ACC112 (cell line): ENCODE measurements at regions not wholly inside any gene's neighbourhood (a gene's known extent, or its start where the extent isn't known, plus 50 kb on each side); places are given as distances from the start of the nearest gene placed in this dataset.

Source experiments
- H2AFZ ChIP-seq: fragments of 200-600 bp; sonication (generic); one replicate; pipeline ENCODE4 v1.6.0; 2017; ENCODE audit warnings: antibody characterized with exemption, low read length; ENCODE audit not compliant: unreplicated experiment
- H3K27ac ChIP-seq: fragments of 200-600 bp; sonication (generic); 2 replicates; pipeline ENCODE4 v1.5.1; 2014; ENCODE audit warnings: low read depth, mild to moderate bottlenecking, antibody characterized with exemption, low read length, moderate library complexity
- H3K27me3 ChIP-seq: fragments of 200-600 bp; sonication (generic); 2 replicates; pipeline ENCODE4 v1.6.1; 2014; ENCODE audit warnings: mild to moderate bottlenecking, antibody characterized with exemption, low read length, moderate library complexity, mixed read lengths; ENCODE audit not compliant: insufficient read depth
- H3K36me3 ChIP-seq: fragments of 200-600 bp; sonication (generic); 2 replicates; pipeline ENCODE4 v1.6.1; 2016; ENCODE audit warnings: mild to moderate bottlenecking, antibody characterized with exemption, low read length, moderate library complexity, mixed read lengths; ENCODE audit not compliant: insufficient read depth
- H3K4me1 ChIP-seq: fragments of 200-600 bp; sonication (generic); one replicate; pipeline ENCODE4 v1.6.1; 2016; ENCODE audit warnings: low read length, mixed read lengths; ENCODE audit not compliant: insufficient read depth, unreplicated experiment, control insufficient read depth
- H3K4me3 ChIP-seq: fragments of 200-600 bp; sonication (generic); 2 replicates; pipeline ENCODE4 v1.5.1; 2014; ENCODE audit warnings: mild to moderate bottlenecking, low read depth, low read length
- H3K79me2 ChIP-seq: fragments of 200-600 bp; sonication (generic); one replicate; pipeline ENCODE4 v1.6.0; 2016; ENCODE audit warnings: low read length; ENCODE audit not compliant: control insufficient read depth, unreplicated experiment, insufficient read depth

DNA sequence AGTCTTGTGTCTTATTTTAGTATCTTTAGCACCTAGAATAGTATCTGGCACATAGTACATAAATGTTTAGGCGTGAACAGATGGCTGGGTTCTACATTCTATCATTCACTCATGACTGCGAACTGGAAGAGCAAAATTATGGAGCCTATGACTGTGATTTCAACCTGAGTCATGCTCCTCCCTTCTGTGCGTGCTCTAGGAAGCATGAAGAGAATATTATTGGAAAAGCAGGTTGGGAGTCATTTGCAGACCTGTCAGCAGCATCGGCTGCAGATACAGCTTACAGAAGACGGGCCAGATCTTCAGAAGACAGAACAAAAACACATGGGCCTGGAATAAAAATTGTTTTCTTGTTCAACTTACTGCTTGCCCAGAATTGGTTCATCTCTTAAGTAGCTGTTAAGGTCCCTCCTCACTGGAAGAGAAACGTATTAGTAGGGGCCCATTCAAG is 344.0 kb upstream of the USP24 start:
- no peak overlapping the region for H2AFZ ChIP-seq
- no peak overlapping the region for H3K4me3 ChIP-seq
- H3K36me3 ChIP-seq, result no peaks in the 10 kb centered on the region
- no peaks in the 10 kb centered on the region for H3K27me3 ChIP-seq
- H3K79me2 ChIP-seq, result no peaks in the 10 kb centered on the region
- H3K27ac ChIP-seq, result no peak overlapping the region
- peaks cover 10% of the 10 kb centered on the region for H3K4me1 ChIP-seq

DNA sequence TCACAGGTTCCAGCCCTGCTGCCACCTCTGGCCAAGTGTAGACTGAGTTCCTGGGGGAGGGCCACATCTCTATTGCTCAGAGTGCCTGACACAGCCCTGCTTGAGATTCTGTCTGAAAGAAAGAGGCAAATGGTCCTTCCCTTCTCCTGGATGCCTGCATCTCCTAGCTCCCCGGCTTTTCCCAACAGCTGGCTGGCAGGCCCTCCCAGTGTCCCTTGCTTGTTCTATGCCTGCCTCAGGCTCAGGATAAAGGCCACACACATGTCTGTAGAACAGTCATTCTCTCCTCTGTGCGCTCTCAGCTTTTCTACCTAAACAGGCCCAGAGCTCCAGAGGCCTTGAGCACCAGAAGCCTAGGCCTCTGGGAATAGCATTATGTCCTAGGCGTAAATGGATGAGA is 343.4 kb upstream of the USP24 start:
- Histone ChIP-seq H3K4me1 (peaks cover 10% of the 10 kb centered on the region), H3K27me3 (no peaks in the 10 kb centered on the region), H3K4me3 (no peak overlapping the region), H3K27ac (no peak overlapping the region), H3K79me2 (no peaks in the 10 kb centered on the region), H2AFZ (no peak overlapping the region), H3K36me3 (no peaks in the 10 kb centered on the region)

DNA sequence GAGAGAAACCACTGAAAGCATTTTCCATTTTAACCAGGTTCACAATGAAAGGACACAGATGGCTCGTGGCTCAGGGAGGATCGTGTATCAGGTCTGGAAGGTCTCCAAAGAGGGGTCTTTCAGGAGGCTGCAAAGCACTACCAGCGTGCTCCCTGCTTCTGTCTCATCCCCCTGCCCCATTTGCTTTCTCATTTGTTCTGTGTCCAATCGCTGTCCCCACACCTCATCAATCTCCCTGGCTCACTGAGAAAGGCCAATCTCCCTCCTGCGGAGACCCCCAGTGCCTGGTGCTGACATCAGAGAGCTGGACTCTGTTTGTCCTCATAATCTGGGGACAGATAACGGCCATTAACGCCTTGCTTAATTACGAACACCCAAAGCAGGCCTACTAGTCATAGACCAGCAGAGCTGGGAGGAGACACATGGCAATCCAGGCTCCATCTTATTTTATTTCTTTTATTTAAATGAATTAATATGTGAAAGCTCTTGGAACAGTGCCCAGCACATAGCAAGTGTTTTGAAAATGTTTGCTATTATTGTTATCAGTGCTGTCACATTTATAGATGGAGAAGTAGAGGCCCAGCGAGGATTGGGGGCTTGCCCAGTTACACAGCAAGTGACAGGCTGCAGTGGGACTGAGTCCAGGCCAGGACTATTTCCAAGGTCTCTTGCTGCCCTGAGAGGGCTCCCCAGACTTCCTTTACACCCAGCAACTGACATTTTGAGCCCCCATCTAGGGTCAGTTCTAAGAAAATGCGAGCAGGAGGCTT is 341.0 kb upstream of the USP24 start:
- H3K36me3 ChIP-seq, result no peaks in the 10 kb centered on the region
- H3K4me3 ChIP-seq, result no peak overlapping the region
- H2AFZ ChIP-seq, result no peak overlapping the region
- no peak overlapping the region for H3K27ac ChIP-seq
- peaks cover 10% of the 10 kb centered on the region for H3K4me1 ChIP-seq
- H3K79me2 ChIP-seq, result no peaks in the 10 kb centered on the region
- no peaks in the 10 kb centered on the region for H3K27me3 ChIP-seq

DNA sequence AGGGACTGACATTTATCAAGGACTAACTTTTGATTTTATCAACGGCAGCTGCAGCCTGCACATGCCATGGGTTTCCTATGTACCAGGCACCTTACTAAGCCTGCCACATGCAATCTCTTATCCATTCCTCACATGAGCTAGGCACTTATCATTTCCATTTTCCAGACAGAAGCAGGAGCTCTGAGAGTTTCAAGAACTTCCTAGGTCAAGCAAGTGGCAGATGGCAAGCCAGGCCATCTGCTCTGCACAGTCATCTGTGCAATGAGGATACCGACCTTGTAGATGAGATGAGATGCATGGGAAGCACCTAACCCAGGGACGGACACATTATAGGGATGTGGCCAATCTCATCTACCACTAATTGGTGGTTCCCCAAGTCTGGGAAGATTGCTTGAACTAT is 339.4 kb upstream of the USP24 start:
- Histone ChIP-seq H3K4me1 (peaks cover 2% of the 10 kb centered on the region), H3K79me2 (no peaks in the 10 kb centered on the region), H3K27ac (no peak overlapping the region), H3K36me3 (no peaks in the 10 kb centered on the region), H3K27me3 (no peaks in the 10 kb centered on the region), H3K4me3 (no peak overlapping the region), H2AFZ (no peak overlapping the region)

DNA sequence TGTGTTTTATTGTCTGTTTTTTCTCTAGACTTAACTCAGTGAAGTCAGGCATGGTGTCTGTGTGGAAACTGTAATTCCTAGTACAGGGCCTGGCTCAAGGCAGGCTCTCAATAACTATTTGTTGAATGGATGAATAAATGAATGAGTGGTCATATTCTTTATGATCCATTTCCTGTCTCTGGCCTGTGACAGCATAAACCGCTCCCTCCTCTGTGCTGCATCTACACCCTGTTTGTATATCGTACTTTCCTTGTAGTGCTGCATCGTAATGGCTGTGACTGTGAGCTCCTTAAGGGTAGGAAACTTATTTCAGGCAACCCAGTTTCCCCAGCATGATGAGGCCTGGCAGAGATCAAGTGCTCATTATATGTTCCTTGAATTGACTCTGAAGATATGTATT is 337.5 kb upstream of the USP24 start:
- no peak overlapping the region for H3K27ac ChIP-seq
- no peaks in the 10 kb centered on the region for H3K27me3 ChIP-seq
- no peak overlapping the region for H3K4me3 ChIP-seq
- no peak overlapping the region for H2AFZ ChIP-seq
- H3K4me1 ChIP-seq, result no peaks in the 10 kb centered on the region
- no peaks in the 10 kb centered on the region for H3K79me2 ChIP-seq
- H3K36me3 ChIP-seq, result no peaks in the 10 kb centered on the region

DNA sequence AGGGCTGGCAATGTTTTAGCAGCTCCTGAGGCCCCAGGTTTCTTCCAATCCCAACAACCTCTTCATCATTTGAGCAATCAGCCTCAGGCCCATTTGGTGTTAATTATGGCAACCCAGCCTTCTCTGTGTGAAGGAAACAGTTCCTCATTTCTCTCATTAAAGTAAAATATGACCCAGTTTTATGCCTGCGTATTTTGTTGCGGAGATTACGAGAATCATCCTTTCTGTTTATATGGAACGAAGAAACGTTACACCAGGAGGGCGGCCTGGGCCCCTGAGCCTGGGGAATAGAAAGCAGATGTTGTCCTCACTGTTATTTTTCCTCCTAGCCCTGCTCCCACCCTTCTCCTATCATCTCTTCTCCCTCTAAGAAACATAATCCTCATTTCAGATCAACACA is 332.2 kb upstream of the USP24 start:
- H3K27ac ChIP-seq, result no peak overlapping the region

DNA sequence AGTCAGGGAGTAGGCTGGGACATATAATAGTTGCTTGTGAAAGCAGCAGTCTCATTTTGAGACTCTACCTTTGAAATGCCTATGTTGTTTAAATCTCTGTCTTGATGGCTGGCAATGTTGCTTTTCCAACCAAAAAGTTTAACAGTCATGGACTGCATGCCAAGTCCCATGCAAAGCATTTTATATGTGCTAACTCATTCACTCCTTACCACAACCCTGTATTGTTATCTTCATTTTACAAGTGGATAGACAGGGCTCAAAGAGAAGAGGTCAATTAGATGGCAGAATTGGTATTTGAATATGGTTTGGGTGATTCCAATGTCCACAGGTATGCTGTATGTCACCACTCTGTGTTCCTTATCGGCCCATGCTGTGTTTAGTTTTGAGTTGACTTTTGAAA is 331.4 kb upstream of the USP24 start:
- no peak overlapping the region for H2AFZ ChIP-seq
- no peaks in the 10 kb centered on the region for H3K79me2 ChIP-seq
- H3K36me3 ChIP-seq, result no peaks in the 10 kb centered on the region
- no peaks in the 10 kb centered on the region for H3K27me3 ChIP-seq
- H3K4me3 ChIP-seq, result no peak overlapping the region
- H3K27ac ChIP-seq, result no peak overlapping the region
- peaks cover 16% of the 10 kb centered on the region for H3K4me1 ChIP-seq

More for the DNA sequence above, 332.2 kb upstream of the USP24 start:
- Histone ChIP-seq H3K4me1 (peaks cover 10% of the 10 kb centered on the region), H3K27me3 (no peaks in the 10 kb centered on the region), H3K79me2 (no peaks in the 10 kb centered on the region), H3K36me3 (no peaks in the 10 kb centered on the region), H2AFZ (no peak overlapping the region), H3K4me3 (no peak overlapping the region)

DNA sequence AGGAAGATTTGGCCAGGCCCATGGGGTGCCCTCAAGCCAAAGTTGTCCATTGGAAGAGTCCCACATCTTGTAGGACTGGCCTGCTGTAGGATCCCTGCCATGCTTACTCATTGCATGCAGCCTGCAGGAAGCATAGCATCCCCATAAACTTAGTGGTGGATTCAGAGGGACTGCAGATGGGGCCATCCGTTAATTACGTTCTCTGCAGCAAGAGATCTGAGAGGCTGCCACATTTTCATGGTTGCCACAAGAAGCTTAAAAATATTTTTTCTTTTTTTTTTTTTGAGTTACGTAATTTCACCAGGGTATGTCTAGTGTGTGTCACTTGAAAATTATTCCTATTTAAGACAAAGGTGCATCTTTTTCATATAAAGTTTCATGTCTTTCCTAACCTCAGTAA is 329.7 kb upstream of the USP24 start:
- peaks cover 16% of the 10 kb centered on the region for H3K4me1 ChIP-seq
- no peak overlapping the region for H3K4me3 ChIP-seq
- H3K27ac ChIP-seq, result no peak overlapping the region
- H3K79me2 ChIP-seq, result no peaks in the 10 kb centered on the region
- no peak overlapping the region for H2AFZ ChIP-seq
- no peaks in the 10 kb centered on the region for H3K36me3 ChIP-seq
- no peaks in the 10 kb centered on the region for H3K27me3 ChIP-seq

DNA sequence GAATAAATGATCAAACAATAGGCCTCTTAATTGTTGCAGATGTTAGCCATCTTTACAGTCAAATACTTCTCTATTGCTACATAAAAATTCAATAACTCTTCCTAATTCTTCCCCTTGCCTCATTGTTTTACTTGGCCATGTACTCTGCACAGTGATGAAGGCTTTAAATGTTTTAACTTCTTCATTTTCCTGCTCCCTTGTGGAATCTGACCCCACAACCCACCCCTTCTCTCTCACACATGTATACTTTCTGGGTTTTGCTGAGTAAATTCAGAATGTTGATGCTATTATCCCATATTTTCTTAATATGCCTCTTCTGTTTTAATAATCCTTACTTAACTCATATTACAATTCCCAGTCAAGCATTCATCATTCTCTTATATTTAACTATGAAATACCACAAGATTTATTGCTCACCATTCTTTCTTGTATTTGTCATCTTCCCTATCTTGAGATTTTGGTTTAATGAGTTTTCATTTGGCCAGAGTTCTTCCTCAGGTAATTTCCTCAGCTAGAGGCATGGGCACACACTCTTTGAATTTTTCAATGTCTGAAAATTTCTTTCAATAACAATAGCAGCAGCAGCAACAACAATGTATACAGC is 327.8 kb upstream of the USP24 start:
- H2AFZ ChIP-seq, result peak overlapping the region; percentile 28
- H3K27ac ChIP-seq, result peak overlapping the region; percentile 73
- H3K36me3 ChIP-seq, result no peaks in the 10 kb centered on the region
- peaks cover 16% of the 10 kb centered on the region for H3K4me1 ChIP-seq
- H3K4me3 ChIP-seq, result no peak overlapping the region
- no peaks in the 10 kb centered on the region for H3K27me3 ChIP-seq
- H3K79me2 ChIP-seq, result no peaks in the 10 kb centered on the region

DNA sequence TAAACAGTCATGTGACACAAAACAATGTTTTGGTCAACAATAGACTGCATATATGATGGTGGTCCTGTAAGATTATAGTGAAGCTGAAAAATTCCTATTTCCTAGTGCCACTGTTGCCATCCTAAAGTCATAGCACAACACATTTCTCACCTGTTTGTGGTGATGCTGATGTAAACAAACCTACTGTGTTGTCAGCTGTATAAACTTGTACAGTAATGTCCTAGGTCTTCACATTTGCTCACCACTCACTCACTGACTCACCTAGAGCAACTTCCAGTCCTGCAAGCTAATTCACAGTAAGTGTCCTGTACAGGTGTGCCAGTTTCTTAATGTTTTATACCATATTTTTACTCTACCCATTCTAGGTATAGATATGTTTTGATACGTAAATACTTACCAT is 326.1 kb upstream of the USP24 start:
- no peaks in the 10 kb centered on the region for H3K27me3 ChIP-seq
- no peaks in the 10 kb centered on the region for H3K79me2 ChIP-seq
- no peaks in the 10 kb centered on the region for H3K36me3 ChIP-seq
- no peak overlapping the region for H2AFZ ChIP-seq
- no peak overlapping the region for H3K4me3 ChIP-seq
- H3K27ac ChIP-seq, result no peak overlapping the region
- H3K4me1 ChIP-seq, result peaks cover 16% of the 10 kb centered on the region
